Gastroesophageal sphincter (tissue), 4 donors: ENCODE measurements at regions not wholly inside any gene's neighbourhood (a gene's known extent, or its start where the extent isn't known, plus 50 kb on each side); places are given as distances from the start of the nearest gene placed in this dataset.

ENCODE experiments used
- ATAC-seq: fragments of 150-250 bp; one replicate; pipeline ENCODE4 v1.9.1; 2016; ENCODE audit warnings: mild to moderate bottlenecking, moderate library complexity
- H3K27ac ChIP-seq, 4 donors: fragments of 200-600 bp; sonication (generic) in 3 of 4; 1 replicate in 3 of 4; 2 replicates in 1 of 4; pipeline ENCODE4 v1.5.1; 2016 to 2019
- H3K27me3 ChIP-seq: fragments of 200-600 bp; sonication (generic); one replicate; pipeline ENCODE4 v1.5.1; 2019
- H3K36me3 ChIP-seq, 2 donors: fragments of 200-600 bp; sonication (generic); one replicate each; pipeline ENCODE4 v1.5.1; 2019; ENCODE audit warnings: control low read depth in 1 of 2
- H3K4me1 ChIP-seq, 3 donors: fragments of 200-600 bp; sonication (generic); 1 replicate in 2 of 3; 2 replicates in 1 of 3; pipeline ENCODE4 v1.5.1; 2016 to 2019; ENCODE audit warnings: control low read depth in 2 of 3
- H3K4me3 ChIP-seq, 2 donors: fragments of 200-600 bp; sonication (generic); one replicate each; pipeline ENCODE4 v1.5.1; 2019; ENCODE audit warnings: mild to moderate bottlenecking in 1 of 2, moderate library complexity in 1 of 2
- H3K9me3 ChIP-seq, 3 donors: fragments of 200-600 bp; sonication (generic); one replicate each; pipeline ENCODE4 v1.5.1; 2017 to 2019; ENCODE audit warnings: control low read depth in 2 of 3
- CTCF ChIP-seq, 4 experiments: fragments of 200-600 bp in 2 of 4; fragments of 450-650 bp in 2 of 4; sonication (generic) in 1 of 4; IDR thresholded peaks; one replicate each; pipeline ENCODE4 v1.5.1; 2017 to 2019; ENCODE audit warnings: antibody characterized with exemption in 4 of 4, mild to moderate bottlenecking in 2 of 4, moderate library complexity in 2 of 4
- EP300 ChIP-seq: sonication (generic); formaldehyde crosslinking; IDR thresholded peaks from one replicate; pipeline ENCODE4 v1.6.1; 2017; ENCODE audit warnings: antibody characterized with exemption, mild to moderate bottlenecking
- POLR2A ChIP-seq, 2 donors: fragments of 450-650 bp; IDR thresholded peaks; one replicate each; pipeline ENCODE4 v1.6.1; 2017; ENCODE audit warnings: antibody characterized with exemption in 2 of 2, mild to moderate bottlenecking in 2 of 2, moderate library complexity in 1 of 2
- POLR2AphosphoS5 ChIP-seq: sonication (generic); formaldehyde crosslinking; IDR thresholded peaks from one replicate; pipeline ENCODE4 v1.6.1; 2017; ENCODE audit warnings: antibody characterized with exemption
- WGBS, 2 donors: methylation state at CpG; one replicate each; pipeline ENCODE4 v1.1.5; 2018; ENCODE audit warnings: low coverage in 1 of 2; 5-methylcytosine and 5-hydroxymethylcytosine counted together

- H3K36me3 ChIP-seq, result no peaks in the 10 kb centered on the region
- no peaks in the 10 kb centered on the region for H3K4me1 ChIP-seq
- no peak overlapping the region for H3K27ac ChIP-seq
- WGBS, 2 donors, result 80 to 83% methylated on average over 2 to 3 of the region's 4 CpGs
- H3K9me3 ChIP-seq, result no peaks in the 10 kb centered on the region
- TF ChIP-seq POLR2AphosphoS5 (no peak), POLR2A (IDR thresholded peaks at IDR 0.05) (no peak), EP300 (no peak), CTCF (IDR thresholded peaks at IDR 0.05) (no peak)
- no peak for ATAC-seq
- H3K4me3 ChIP-seq, result no peak overlapping the region
- peaks cover 9% of the 10 kb centered on the region for H3K27me3 ChIP-seq
These were observed 325.3 kb upstream of the EEF2KMT start for GRCh38 chr16:5422643-5423496.

- no peak for ATAC-seq
- TF ChIP-seq POLR2A (IDR thresholded peaks at IDR 0.05) (no peak), CTCF (IDR thresholded peaks at IDR 0.05) (no peak), POLR2AphosphoS5 (no peak)
- H3K27ac ChIP-seq, result no peak overlapping the region
These were observed 324.5 kb upstream of the EEF2KMT start for GRCh38 chr16:5422047-5422446.

GRCh38 chr16:5416013-5416412, 318.4 kb upstream of the EEF2KMT start:
- 40 to 50% methylated on average over 3 to 5 of the region's 5 CpGs for WGBS, 2 donors
- peaks cover 7% of the 10 kb centered on the region for H3K27me3 ChIP-seq
- no peak for ATAC-seq
- no peaks in the 10 kb centered on the region for H3K4me1 ChIP-seq
- H3K9me3 ChIP-seq, result peaks cover 0 to 8% (median 0%) of the 10 kb centered on the region in 3 donors
- H3K4me3 ChIP-seq, result no peak overlapping the region
- TF ChIP-seq POLR2AphosphoS5, result no peak
- no peak for TF ChIP-seq CTCF (IDR thresholded peaks at IDR 0.05)
- no peak for TF ChIP-seq POLR2A (IDR thresholded peaks at IDR 0.05)
- TF ChIP-seq EP300, result no peak
- no peak overlapping the region for H3K27ac ChIP-seq
- no peaks in the 10 kb centered on the region for H3K36me3 ChIP-seq

More at GRCh38 chr16:5422047-5422446, 324.5 kb upstream of the EEF2KMT start:
- WGBS, 2 donors, result 44 to 46% methylated on average over 2 of the region's 3 CpGs
- H3K9me3 ChIP-seq, result no peaks in the 10 kb centered on the region
- H3K4me3 ChIP-seq, result no peak overlapping the region
- H3K27me3 ChIP-seq, result peaks cover 9% of the 10 kb centered on the region
- H3K36me3 ChIP-seq, result no peaks in the 10 kb centered on the region
- no peaks in the 10 kb centered on the region for H3K4me1 ChIP-seq

GRCh38 chr16:5415123-5415522, 317.5 kb upstream of the EEF2KMT start:
- TF ChIP-seq POLR2A (IDR thresholded peaks at IDR 0.05), result no peak
- Histone ChIP-seq H3K27me3 (peaks cover 7% of the 10 kb centered on the region), H3K4me3 (no peak overlapping the region), H3K36me3 (no peaks in the 10 kb centered on the region), H3K4me1 (no peaks in the 10 kb centered on the region), H3K27ac (no peak overlapping the region), H3K9me3 (peaks cover 0 to 15% (median 0%) of the 10 kb centered on the region in 3 donors)
- ATAC-seq, result no peak
- WGBS, 2 donors, result 27 to 33% methylated on average over 6 to 7 of the region's 7 CpGs

- Histone ChIP-seq H3K9me3 (peaks cover 0 to 15% (median 0%) of the 10 kb centered on the region in 3 donors), H3K4me1 (no peaks in the 10 kb centered on the region), H3K27ac (no peak overlapping the region), H3K27me3 (peaks cover 13% of the 10 kb centered on the region), H3K4me3 (no peak overlapping the region), H3K36me3 (no peaks in the 10 kb centered on the region)
- no peak for ATAC-seq
- 50 to 57% methylated on average over 1 to 3 of the region's 10 CpGs for WGBS, 2 donors
- no peak for TF ChIP-seq POLR2AphosphoS5
- no peak for TF ChIP-seq EP300
- TF ChIP-seq CTCF (IDR thresholded peaks at IDR 0.05), result no peak
- no peak for TF ChIP-seq POLR2A (IDR thresholded peaks at IDR 0.05)
These were observed 315.1 kb upstream of the EEF2KMT start for GRCh38 chr16:5412731-5413130.
